Keratinocyte (primary cell): ENCODE measurements at regions not wholly inside any gene's neighbourhood (a gene's known extent, or its start where the extent isn't known, plus 50 kb on each side); places are given as distances from the start of the nearest gene placed in this dataset.

Experiments used
- DNase-seq: peaks from one replicate; pipeline ENCODE4 v3.0.0-alpha.2; 2011; ENCODE audit warnings: low read depth, missing footprints, low spot score
- FAIRE-seq: peaks from 2 replicates; lab custom pipeline; 2011; peaks lifted over from hg19 to GRCh38; lab: Jason Lieb, UNC
- H2AFZ ChIP-seq: 2 replicates; pipeline ENCODE4 v1.6.0; 2012; ENCODE audit warnings: low read length, control low read depth, inconsistent platforms; ENCODE audit not compliant: control insufficient read depth
- H3K27ac ChIP-seq: 2 replicates; pipeline ENCODE4 v1.5.1; 2011; ENCODE audit warnings: low read length; ENCODE audit not compliant: control insufficient read depth, insufficient read depth
- H3K27me3 ChIP-seq: 3 replicates; pipeline ENCODE4 v1.6.0; 2011; ENCODE audit warnings: low read length; ENCODE audit not compliant: control insufficient read depth, insufficient read depth; ENCODE audit errors: extremely low read depth
- H3K36me3 ChIP-seq, 2 experiments: 2 replicates in 1 of 2; 3 replicates in 1 of 2; pipeline ENCODE4 v1.5.1; 2011; ENCODE audit warnings: low read length in 2 of 2, mild to moderate bottlenecking in 1 of 2; ENCODE audit not compliant: control insufficient read depth in 2 of 2, insufficient read depth in 2 of 2; ENCODE audit errors: extremely low read depth in 1 of 2
- H3K4me1 ChIP-seq: 3 replicates; pipeline ENCODE4 v1.5.1; 2011; ENCODE audit warnings: low read length; ENCODE audit not compliant: control insufficient read depth, insufficient read depth; ENCODE audit errors: extremely low read depth
- H3K4me2 ChIP-seq: 3 replicates; pipeline ENCODE4 v1.6.0; 2011; ENCODE audit warnings: low read depth, low read length; ENCODE audit not compliant: control insufficient read depth, insufficient read depth; ENCODE audit errors: extremely low read depth
- H3K4me3 ChIP-seq, 3 experiments: fragments of 200-600 bp in 1 of 3; sonication (generic) in 1 of 3; 2 replicates in 2 of 3; 3 replicates in 1 of 3; pipeline ENCODE4 v1.5.1; 2011 to 2016; ENCODE audit warnings: low read length in 3 of 3, mild to moderate bottlenecking in 3 of 3, control low read depth in 2 of 3, inconsistent platforms in 1 of 3, low read depth in 1 of 3, mixed read lengths in 1 of 3, mixed run types in 1 of 3, moderate library complexity in 1 of 3; ENCODE audit not compliant: control insufficient read depth in 2 of 3, insufficient read depth in 2 of 3; ENCODE audit errors: extremely low read depth in 1 of 3
- H3K79me2 ChIP-seq: 2 replicates; pipeline ENCODE4 v1.6.0; 2012; ENCODE audit warnings: low read length; ENCODE audit not compliant: control insufficient read depth, insufficient read depth
- H3K9ac ChIP-seq: 3 replicates; pipeline ENCODE4 v1.6.0; 2011; ENCODE audit warnings: low read length; ENCODE audit not compliant: control insufficient read depth, insufficient read depth; ENCODE audit errors: extremely low read depth
- H3K9me1 ChIP-seq: 3 replicates; pipeline ENCODE4 v1.6.0; 2011; ENCODE audit warnings: low read length; ENCODE audit not compliant: control insufficient read depth, insufficient read depth; ENCODE audit errors: extremely low read depth
- H3K9me3 ChIP-seq: 2 replicates; pipeline ENCODE4 v1.5.1; 2012; ENCODE audit warnings: low read depth, low read length; ENCODE audit not compliant: control insufficient read depth
- H4K20me1 ChIP-seq: 3 replicates; pipeline ENCODE4 v1.6.0; 2011; ENCODE audit warnings: low read length; ENCODE audit not compliant: control insufficient read depth, insufficient read depth; ENCODE audit errors: extremely low read depth
- CTCF ChIP-seq, 3 experiments: IDR thresholded peaks in 1 of 3; conservative IDR thresholded peaks in 1 of 3; optimal IDR thresholded peaks in 1 of 3; 2 replicates in 2 of 3; 3 replicates in 1 of 3; pipeline versions ENCODE3 to v1.5.1; 2011; ENCODE audit warnings: low read length in 3 of 3, mild to moderate bottlenecking in 3 of 3, moderate library complexity in 2 of 3, control low read depth in 1 of 3, inconsistent platforms in 1 of 3; ENCODE audit not compliant: insufficient read depth in 2 of 3; ENCODE audit errors: extremely low read depth in 1 of 3
- EZH2 ChIP-seq: IDR thresholded peaks from one replicate; pipeline ENCODE4 v1.6.1; 2012; ENCODE audit warnings: inconsistent platforms, mild to moderate bottlenecking, low read length, moderate library complexity
- dilution Hi-C: fragments of 300-500 bp; cut with MboI; formaldehyde crosslinking; loops from one replicate; pipeline ENCODE4 v1.7.0; 2020; ENCODE audit warnings: low sequenced_read_pairs; ENCODE audit not compliant: extremely low pct_ligation_motif_present

GRCh38 chr11:103566116-103566515, 456.9 kb downstream of the DYNC2H1 start:
- H3K79me2 ChIP-seq: no peaks in the 10 kb centered on the region
- H3K27ac ChIP-seq: no peak overlapping the region
- no peak for FAIRE-seq
- no peak overlapping the region for H3K9ac ChIP-seq
- no peak for DNase-seq
- no peaks in the 10 kb centered on the region for H3K4me1 ChIP-seq
- dilution Hi-C loops: no loop called here
- no peaks in the 10 kb centered on the region for H3K9me3 ChIP-seq
- no peaks in the 10 kb centered on the region for H3K27me3 ChIP-seq
- H3K4me2 ChIP-seq: no peak overlapping the region
- no peak overlapping the region for H2AFZ ChIP-seq
- no peaks in the 10 kb centered on the region for H3K36me3 ChIP-seq
- H4K20me1 ChIP-seq: no peaks in the 10 kb centered on the region
- TF ChIP-seq EZH2 (no peak), CTCF (optimal IDR thresholded peaks at IDR 0.05 in 1 of 3, IDR thresholded peaks at IDR 0.05 in 1 of 3, conservative IDR thresholded peaks at IDR 0.05 in 1 of 3; ENCODE audit: extremely low read depth in 1 of 3, insufficient read depth in 2 of 3, low read length in 3 of 3) (no peak)
- H3K9me1 ChIP-seq: no peaks in the 10 kb centered on the region
- H3K4me3 ChIP-seq: no peak overlapping the region

GRCh38 chr11:103581760-103582159, 454.7 kb upstream of the DDI1 start:
- no peak for DNase-seq
- FAIRE-seq: no peak
- Histone ChIP-seq H4K20me1 (no peaks in the 10 kb centered on the region), H3K79me2 (no peaks in the 10 kb centered on the region), H3K27ac (no peak overlapping the region), H3K9me3 (no peaks in the 10 kb centered on the region), H3K27me3 (no peaks in the 10 kb centered on the region), H3K36me3 (no peaks in the 10 kb centered on the region), H3K4me3 (no peak overlapping the region), H3K9ac (no peak overlapping the region), H3K4me2 (no peak overlapping the region), H3K4me1 (no peaks in the 10 kb centered on the region), H2AFZ (no peak overlapping the region), H3K9me1 (no peaks in the 10 kb centered on the region)
- dilution Hi-C loops: no loop called here
- TF ChIP-seq EZH2 (no peak), CTCF (optimal IDR thresholded peaks at IDR 0.05 in 1 of 3, IDR thresholded peaks at IDR 0.05 in 1 of 3, conservative IDR thresholded peaks at IDR 0.05 in 1 of 3; ENCODE audit: extremely low read depth in 1 of 3, insufficient read depth in 2 of 3, low read length in 3 of 3) (no peak)
